Activated CD8-positive, alpha-beta T cell treated with anti-CD3 and anti-CD28 coated beads for 36 hours (primary cell): ENCODE measurements at regions not wholly inside any gene's neighbourhood (a gene's known extent, or its start where the extent isn't known, plus 50 kb on each side); places are given as distances from the start of the nearest gene placed in this dataset.

ENCODE experiments used
- ATAC-seq: fragments of 200-7000 bp; cut with Tn5 transposase; one replicate; pipeline ENCODE4 v1.10.0; 2021; ENCODE audit warnings: mild to moderate bottlenecking, moderate library complexity
- CTCF ChIA-PET: fragments of 350-600 bp; sonication (Branson Sonifier 250); formaldehyde crosslinking; loops from one replicate; lab custom pipeline; 2021; ENCODE audit warnings: antibody characterized with exemption; lab: Charles Lee
- POLR2A ChIA-PET: fragments of 350-600 bp; sonication (Branson Sonifier 250); formaldehyde crosslinking; loops from one replicate; lab custom pipeline; 2021; ENCODE audit warnings: antibody characterized with exemption; lab: Charles Lee
- DNase-seq: peaks from one replicate; pipeline ENCODE4 v3.0.0-alpha.2; 2020
- H3K27ac Mint-ChIP-seq: one replicate; pipeline ENCODE4 v1.8.0; 2021; ENCODE audit warnings: mild to moderate bottlenecking, mixed read lengths
- H3K27me3 Mint-ChIP-seq: one replicate; pipeline ENCODE4 v1.8.0; 2021; ENCODE audit warnings: mixed read lengths
- H3K36me3 Mint-ChIP-seq: one replicate; pipeline ENCODE4 v1.8.0; 2021; ENCODE audit warnings: low read depth, mixed read lengths
- H3K4me1 Mint-ChIP-seq: one replicate; pipeline ENCODE4 v1.8.0; 2021; ENCODE audit warnings: low read depth, mixed read lengths
- H3K4me3 Mint-ChIP-seq: one replicate; pipeline ENCODE4 v1.8.0; 2021; ENCODE audit warnings: mild to moderate bottlenecking, moderate library complexity, mixed read lengths
- H3K9me3 Mint-ChIP-seq: one replicate; pipeline ENCODE4 v1.8.0; 2021; ENCODE audit warnings: mixed read lengths
- intact Hi-C: fragments of 100-400 bp; cut with micrococcal nuclease; formaldehyde crosslinking; loops from one replicate; pipeline ENCODE4 v1.10.0; 2022
- TF ChIP-seq, protein P1 (sequence below): fragments of 200-600 bp; IDR thresholded peaks from one replicate; pipeline ENCODE4 v1.8.0; 2022; ENCODE audit warnings: antibody characterized with exemption, mild to moderate bottlenecking

DNA sequence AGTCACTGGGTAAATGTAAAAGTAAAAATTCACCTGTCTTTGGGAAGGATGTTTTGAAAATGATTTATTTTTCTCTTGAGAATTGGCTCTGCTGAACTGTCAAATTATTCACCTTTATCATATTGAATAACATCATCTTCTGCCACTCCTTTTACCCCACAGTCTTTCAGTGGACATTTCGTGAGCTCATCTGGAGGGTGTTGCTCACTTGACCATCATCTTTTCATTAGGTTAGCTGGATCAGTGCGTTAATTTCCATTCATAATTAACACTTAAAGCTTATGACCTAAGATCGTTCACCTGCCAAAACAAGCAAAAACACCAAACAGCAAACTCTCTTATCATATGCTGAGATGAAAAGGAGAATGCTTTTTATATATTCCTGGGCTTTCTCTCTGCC is 53.4 kb upstream of the TNFAIP8 start:
- POLR2A ChIA-PET = interaction anchor here (0.9 to 3.9 kb wide), 4 partner anchors 12 to 63 kb away, joined by 3 to 15 read pairs (median 4); no protein-coding TSS in a partner anchor
- Mint-ChIP-seq H3K27me3 (no peaks in the 10 kb centered on the region), H3K4me3 (no peak overlapping the region), H3K4me1 (peaks cover 89% of the 10 kb centered on the region), H3K36me3 (peaks cover 46% of the 10 kb centered on the region), H3K9me3 (no peaks in the 10 kb centered on the region), H3K27ac (peak overlapping the region; percentile 88)
- DNase-seq = no peak
- CTCF ChIA-PET = interaction anchor here (1.1 to 4.6 kb wide), 8 partner anchors 12 to 132 kb away, joined by 3 to 14 read pairs (median 8); no protein-coding TSS in a partner anchor
- ATAC-seq = no peak
- TF ChIP-seq, protein P1, sequence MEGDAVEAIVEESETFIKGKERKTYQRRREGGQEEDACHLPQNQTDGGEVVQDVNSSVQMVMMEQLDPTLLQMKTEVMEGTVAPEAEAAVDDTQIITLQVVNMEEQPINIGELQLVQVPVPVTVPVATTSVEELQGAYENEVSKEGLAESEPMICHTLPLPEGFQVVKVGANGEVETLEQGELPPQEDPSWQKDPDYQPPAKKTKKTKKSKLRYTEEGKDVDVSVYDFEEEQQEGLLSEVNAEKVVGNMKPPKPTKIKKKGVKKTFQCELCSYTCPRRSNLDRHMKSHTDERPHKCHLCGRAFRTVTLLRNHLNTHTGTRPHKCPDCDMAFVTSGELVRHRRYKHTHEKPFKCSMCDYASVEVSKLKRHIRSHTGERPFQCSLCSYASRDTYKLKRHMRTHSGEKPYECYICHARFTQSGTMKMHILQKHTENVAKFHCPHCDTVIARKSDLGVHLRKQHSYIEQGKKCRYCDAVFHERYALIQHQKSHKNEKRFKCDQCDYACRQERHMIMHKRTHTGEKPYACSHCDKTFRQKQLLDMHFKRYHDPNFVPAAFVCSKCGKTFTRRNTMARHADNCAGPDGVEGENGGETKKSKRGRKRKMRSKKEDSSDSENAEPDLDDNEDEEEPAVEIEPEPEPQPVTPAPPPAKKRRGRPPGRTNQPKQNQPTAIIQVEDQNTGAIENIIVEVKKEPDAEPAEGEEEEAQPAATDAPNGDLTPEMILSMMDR = no peak
- intact Hi-C loops = no loop called here

DNA sequence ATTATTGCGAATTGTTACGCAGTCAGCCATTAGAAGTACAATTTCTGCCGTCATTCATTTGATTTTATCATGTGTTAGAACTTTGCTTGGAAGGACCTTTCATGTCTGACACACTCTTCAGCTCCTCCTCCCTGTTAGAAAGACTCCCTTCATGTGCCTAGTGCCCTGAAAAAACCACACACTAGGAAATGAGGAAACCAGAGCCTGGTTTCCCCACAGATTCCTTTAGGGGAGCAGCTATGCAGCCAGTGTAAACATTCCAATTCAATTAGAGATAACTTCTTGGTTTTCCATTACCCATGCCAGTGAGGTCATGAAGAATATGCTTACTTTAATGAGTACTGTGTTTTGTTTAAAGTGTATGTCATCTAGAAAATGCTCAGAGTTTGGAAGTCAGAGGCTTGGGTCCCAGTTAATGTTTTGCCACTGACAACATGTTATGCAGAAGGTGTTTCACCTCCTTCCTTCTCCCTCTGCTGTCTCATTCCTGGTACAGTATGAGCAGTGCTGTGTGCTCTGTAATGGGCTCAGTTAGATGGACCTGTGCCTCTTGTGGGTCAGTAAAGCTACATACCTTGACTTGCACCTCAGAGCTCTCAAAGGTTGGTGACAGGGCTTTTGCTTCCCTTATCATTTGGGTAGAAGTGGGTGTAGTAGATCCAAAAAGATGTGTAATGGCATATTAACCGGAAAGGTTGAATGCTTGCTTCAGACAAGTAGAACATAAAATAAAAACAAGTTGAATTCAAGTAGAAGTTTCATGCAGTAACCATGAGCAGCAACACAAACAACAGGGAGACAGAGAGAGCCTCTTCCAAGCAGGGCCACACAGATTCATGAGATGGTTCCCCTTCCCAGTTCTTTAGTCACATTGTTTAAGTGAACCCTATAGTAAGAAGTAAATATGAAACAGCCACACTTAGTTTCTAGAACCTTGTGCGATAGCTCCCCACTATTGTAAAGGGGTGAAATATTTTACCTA is 52.6 kb upstream of the TNFAIP8 start:
- H3K27me3 Mint-ChIP-seq = no peaks in the 10 kb centered on the region
- TF ChIP-seq, protein P1 = no peak
- intact Hi-C loops = no loop called here
- ATAC-seq (peak; percentile 46), DNase-seq (no peak)
- H3K4me1 Mint-ChIP-seq = peaks cover 91% of the 10 kb centered on the region
- ChIA-PET CTCF (interaction anchor here (0.6 to 4.6 kb wide), 13 partner anchors 10 to 315 kb away, joined by 3 to 14 read pairs (median 5); no protein-coding TSS in a partner anchor), POLR2A (interaction anchor here (0.9 to 3.9 kb wide), 10 partner anchors 12 to 63 kb away, joined by 3 to 15 read pairs (median 4); no protein-coding TSS in a partner anchor)
- H3K9me3 Mint-ChIP-seq = no peaks in the 10 kb centered on the region
- H3K4me3 Mint-ChIP-seq = no peak overlapping the region
- peaks cover 43% of the 10 kb centered on the region for H3K36me3 Mint-ChIP-seq
- H3K27ac Mint-ChIP-seq = peak overlapping the region; percentile 88

DNA sequence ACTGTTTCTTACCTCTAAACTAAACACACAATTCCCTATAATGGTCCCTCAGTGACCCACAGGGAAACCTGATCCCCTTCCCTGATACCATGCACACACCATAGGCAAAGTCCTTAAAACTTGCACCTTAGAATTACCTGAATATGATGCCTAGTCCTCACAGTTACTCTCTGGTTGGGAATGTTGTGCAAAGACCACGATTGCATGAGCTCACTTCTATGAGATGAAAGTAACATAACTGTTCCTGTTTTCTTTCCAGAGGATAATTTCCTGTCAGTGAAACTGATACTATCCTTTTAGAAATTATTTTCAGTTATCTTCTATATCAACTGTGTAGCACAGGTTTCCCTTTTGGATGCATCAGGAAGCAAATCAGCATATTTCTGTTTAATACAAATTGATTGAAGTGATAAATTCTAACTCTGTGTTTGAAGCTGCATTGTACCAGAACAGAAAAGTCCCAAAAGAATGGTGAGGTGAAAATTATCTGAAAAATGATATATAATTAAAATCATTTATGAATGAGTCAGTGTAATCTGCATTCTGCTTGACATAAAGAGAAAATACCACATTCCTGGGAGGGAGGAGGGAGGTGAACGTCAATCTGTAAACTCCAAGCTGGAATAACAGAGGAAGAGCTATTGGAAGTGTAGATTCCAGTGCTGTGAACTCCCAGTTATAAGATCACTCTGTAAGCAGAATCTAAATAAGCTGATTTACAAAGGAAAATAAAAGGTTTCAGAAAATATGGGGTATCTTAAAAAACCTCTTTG is 51.2 kb upstream of the TNFAIP8 start:
- no peak for ATAC-seq
- DNase-seq = no peak
- H3K36me3 Mint-ChIP-seq = peaks cover 51% of the 10 kb centered on the region
- ChIA-PET CTCF (interaction anchor here (0.8 to 4.6 kb wide), 8 partner anchors 11 to 317 kb away, joined by 3 to 14 read pairs (median 4); partner anchors contain the start of gene TNFAIP8), POLR2A (interaction anchor here (0.8 to 2.2 kb wide), 8 partner anchors 10 to 38 kb away, joined by 3 to 7 read pairs (median 4); no protein-coding TSS in a partner anchor)
- intact Hi-C loops = loop anchor here (5.0 kb wide), 1 partner anchor 38 kb away; no protein-coding TSS in a partner anchor
- H3K4me1 Mint-ChIP-seq = peaks cover 94% of the 10 kb centered on the region
- peaks cover 2% of the 10 kb centered on the region for H3K9me3 Mint-ChIP-seq
- no peaks in the 10 kb centered on the region for H3K27me3 Mint-ChIP-seq
- peak overlapping the region; percentile 88 for H3K27ac Mint-ChIP-seq
- no peak overlapping the region for H3K4me3 Mint-ChIP-seq
- TF ChIP-seq, protein P1 = no peak
